ENCODE measurements at regions not wholly inside any gene's neighbourhood (a gene's known extent, or its start where the extent isn't known, plus 50 kb on each side); places are given as distances from the start of the nearest gene placed in this dataset.

DNA sequence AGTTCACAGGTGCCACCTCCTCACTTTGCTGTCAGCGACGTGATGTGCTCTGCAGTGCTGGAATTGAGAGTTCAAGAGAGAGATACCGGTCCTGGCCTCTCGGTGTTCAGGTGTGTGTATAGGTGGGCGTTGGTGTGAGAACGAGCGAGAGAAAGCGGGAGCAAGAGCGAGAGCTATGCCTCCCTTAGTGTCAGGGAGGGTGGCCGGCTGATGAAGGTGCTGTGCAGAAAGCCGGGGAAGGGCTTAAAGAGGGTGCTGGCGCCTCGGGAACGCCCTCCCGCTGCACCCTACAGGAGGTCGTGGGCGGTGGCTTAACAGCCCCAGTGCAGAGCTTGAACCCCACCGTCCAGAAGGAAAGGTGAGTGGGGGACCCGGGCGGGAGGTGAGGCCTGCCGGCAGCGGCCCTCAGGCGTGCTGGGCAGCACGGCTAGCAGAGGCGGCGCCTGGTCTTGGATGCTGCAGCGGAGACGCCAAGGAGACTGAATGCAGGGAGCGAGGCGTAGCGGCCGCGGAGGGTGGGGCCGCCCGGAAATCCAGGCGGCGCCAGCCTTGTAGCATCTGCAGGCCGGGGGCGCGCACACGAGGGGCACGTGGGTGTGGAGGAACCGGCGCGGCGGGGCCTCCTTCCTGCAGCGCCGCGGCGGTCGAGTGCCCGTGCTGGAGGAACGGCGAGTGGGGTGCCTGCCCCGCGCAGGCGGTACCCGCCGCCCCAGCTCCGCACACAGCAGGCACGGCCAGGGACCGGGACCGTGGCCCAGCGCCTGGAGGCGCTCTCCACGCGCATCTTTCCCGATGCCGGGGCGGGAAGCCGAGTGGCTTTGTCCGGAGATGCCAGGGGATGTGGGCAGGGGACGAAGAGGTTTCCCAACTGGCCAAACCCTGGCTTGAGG, 246.8 kb upstream of the TOPAZ1 start:
- DNase-seq (ENCODE audit: low spot score) = no peak

DNA sequence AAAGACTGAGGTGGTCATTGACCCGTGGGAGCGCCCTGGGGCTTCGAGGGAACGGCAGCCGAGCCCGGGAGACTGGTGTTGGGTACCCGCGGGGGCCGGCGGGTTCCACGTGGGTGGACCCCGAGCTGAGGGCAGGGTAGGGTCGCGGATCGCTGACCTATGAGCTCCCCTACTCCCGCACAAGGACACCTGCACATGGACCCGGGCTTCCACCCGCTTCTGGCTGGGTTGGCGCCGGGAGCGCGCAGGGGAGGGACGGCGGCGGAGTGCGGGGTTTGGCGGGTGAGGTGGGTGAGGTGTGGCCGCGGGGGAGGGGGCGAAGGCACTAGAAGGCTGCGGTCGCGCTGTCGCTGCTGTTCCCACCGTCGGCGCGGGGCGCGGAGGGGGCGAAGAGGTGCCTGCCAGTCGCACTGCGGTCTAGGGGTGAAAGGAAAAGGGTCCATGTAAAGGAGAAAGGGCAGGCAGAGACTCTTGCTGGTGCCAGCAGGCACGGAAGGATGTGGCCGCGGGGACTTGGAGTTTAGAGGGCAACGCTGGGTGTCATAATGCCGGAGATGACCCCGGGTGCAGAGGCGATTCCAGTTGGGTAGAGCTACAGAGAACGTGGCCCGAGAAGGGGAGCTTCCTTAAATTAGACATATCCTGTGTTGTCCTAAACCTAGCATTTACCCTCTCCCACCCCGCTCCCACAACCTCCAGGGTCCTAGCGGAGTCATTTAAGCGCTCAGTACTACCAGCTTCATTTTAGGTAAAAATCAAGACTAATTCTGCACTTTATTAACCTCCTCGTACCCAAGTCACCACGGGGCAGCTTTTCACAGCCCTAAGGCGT, 245.9 kb upstream of the TOPAZ1 start:
- no peak for DNase-seq (ENCODE audit: low spot score)

DNA sequence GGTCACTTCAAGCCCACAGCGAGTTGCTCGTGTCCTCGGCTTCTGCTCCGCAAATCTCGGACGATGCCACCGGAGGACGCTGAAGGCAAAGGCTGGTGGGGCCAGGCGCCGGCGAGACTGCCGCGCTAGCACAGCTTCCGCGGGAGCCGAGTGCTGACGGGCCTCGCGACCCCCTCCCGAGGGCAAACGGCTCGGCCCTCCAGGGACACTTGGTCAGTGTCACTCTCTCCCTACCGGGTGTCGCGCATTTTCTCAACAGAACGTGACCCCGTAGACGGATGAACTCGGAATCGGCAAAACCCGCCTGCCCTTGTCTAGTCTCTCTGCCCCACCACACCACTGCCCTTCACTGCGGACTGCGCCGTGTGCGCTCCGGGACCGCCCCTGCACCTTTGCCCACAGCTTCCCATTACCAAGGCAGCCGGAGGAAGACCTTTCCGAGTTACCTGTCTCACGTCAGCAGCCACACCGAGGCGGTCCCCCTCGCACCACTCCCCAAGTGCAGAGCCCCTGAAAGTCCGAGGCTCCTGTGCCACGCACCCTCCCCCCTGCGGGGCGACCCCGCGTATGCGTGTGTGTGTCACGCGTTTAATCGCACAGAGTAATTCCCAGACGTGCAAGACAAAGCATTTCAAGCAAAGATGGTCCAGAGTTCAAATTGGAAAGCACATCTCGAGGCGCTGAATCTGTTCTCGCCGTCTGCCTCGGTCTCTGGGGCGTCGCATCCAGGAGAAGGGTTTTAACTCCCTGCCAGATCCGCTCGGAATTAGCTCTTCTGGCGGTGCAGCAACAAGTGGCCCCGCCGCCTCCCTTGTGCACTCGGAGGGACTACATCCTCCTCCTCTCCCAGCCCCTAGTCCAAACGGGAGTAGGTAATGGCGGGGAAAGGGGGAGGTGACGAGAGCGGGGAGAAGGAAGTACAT, 245.0 kb upstream of the TOPAZ1 start:
- DNase-seq (ENCODE audit: low spot score) = no peak

DNA sequence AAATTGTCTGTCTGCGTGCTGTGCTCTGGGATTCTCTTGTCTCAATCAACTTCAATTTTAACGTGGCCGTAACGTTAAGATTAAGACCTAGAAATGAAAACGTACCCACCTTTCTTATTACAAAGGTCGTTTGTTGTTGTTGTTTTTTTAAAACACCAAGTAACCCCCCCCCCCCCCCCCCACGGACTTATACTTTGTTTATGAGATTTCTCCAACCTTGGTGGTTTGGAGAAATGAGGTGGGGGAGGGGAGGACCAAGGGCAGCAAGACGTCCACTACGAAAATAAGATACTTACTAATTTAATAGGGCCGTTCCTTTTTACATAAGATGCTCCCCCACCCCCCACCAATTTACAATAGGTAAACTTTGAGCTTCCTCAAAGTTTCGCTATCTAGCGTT, 244.4 kb upstream of the TOPAZ1 start:
- DNase-seq (ENCODE audit: low spot score) = no peak

DNA sequence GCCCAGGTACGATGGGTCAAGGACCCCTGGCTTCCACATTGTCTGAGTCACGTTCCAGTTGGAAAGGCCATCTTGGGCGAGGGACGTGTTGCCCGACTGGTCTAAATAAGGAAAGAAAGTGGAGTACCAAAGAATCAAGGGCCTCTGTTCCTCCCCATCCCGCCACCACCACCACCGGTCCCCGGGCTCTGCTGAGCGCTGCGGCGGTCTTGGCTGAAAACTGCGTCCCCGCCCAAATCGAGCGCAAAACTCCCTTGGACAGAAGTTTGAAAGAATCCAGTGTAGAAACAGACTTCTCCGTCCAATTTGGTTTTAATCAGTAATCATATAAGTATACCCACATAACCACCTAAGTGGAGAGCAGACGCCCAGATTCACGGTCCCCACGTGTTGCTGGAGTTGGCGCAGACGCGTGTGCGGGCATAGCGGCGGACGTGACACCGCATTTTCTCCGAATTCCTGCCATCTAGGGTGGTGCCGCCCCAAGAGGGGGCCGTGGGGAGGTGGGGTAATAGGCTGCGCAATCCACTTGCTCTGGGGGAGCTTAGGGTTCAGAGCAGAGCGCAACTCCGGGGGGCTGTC, 243.8 kb upstream of the TOPAZ1 start:
- no peak for DNase-seq (ENCODE audit: low spot score)

DNA sequence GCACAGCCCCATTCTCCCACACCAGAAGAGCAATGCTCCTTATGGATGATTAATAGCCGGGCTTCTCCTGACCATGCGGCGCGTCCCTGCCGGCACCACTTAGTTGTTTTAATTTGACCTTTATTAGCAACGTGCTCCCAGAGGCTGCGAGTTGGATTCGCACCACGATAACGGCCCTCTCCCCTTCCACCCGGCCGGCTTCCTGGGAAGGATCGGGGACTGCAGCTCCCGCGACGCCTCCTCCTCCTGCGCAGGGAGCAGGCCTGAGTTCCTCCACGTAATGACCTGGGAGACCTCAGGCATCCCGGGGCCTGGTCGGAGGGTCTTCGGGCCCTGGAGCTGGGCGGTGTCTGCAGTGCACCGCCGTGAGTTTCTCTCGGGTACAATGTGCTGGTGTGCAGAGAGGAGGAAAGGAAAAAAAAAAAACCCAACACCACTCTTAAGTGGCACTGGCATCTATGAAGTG, 243.3 kb upstream of the TOPAZ1 start:
- no peak for DNase-seq (ENCODE audit: low spot score)

DNA sequence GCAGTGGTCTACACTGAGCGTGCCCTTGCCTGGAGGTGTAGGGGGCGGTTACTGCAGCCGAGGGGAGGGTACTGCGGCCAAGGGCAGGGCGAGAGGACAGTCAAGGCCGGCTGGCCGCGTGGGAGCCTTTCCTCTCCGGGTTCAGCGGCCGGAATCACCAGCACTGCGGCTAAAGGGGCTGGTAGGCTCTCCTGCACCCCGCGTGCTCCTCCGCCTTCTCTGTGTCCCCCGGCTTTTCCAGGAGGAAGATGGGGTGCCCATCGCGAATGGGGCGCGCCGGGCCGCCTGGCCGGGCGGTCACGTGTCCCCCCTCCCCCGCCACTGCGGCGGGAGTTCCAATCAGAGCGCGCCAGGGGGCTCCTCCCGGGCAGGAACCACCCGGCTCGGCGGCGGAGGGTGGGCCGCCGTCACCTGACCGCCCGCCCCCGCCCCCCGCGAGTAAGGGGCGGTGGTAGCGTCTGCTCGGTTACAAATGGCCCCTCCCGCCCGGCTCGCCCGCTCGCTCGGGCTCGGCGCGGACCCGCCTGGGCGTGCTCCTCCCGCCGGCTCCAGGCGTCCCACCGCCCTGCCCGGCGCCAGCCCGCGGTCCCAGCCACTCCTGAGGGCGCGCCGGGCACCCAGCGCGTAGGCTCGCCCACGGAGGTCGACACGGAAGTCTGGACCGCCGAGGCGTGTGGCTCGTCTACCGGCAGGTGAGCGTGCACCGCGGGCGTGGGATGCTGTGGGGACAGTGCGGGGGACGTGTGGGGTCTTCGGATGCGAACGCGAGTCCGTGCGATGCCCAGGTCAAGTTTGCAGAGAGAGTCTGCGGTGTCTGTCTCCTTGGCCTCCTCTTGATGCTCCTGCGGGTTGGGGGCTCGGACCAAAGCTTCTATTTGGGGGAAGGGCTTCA, 242.6 kb upstream of the TOPAZ1 start:
- DNase-seq (ENCODE audit: low spot score) = no peak

DNA sequence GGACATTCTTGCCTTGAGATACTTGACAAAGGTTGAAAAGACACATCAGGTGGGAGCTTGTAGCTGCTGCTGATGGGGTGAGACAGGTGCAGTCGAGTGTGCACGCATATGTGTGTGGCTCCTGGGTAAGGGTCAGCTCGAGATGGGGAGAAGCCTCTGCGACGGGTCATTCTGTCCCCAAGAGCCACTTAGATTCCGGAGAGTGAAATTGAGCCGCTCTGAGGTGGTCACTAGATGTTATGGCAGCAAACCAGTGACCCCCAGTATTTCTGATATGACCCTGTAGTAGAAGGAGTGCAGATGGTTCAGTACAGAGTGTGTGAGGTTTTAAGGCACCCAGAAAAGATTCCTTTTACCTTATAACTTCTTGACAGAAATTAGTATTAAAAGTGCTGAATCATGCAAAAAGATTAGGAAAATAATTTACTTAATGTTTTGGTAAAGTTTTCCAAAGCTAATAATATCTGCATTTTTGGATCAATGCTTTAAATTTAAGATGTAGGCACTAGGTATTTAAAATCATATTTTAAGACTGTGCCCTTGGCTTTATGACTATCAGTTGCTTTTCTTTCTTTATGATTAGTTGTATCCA, 241.9 kb upstream of the TOPAZ1 start:
- no peak for DNase-seq (ENCODE audit: low spot score)

DNA sequence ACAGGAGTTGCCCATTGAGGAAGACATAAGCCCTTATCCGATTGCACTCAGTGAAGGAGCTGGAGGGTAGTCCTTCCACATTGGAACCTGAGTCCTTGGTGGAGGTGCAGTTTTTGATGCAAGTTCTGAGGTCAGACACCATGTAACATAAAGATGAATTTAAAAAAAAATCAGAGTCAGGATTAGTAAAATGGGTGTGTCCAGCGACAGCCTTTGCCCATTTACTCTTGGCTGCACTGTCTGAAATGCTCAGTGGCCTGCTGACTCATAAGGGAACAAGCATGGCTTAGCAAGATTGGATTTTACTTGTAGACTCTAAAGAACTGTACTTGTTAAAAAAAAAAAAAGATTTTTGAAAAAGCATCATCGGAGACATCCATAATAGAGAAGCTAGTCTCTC, 241.1 kb upstream of the TOPAZ1 start:
- DNase-seq (ENCODE audit: low spot score) = no peak

DNA sequence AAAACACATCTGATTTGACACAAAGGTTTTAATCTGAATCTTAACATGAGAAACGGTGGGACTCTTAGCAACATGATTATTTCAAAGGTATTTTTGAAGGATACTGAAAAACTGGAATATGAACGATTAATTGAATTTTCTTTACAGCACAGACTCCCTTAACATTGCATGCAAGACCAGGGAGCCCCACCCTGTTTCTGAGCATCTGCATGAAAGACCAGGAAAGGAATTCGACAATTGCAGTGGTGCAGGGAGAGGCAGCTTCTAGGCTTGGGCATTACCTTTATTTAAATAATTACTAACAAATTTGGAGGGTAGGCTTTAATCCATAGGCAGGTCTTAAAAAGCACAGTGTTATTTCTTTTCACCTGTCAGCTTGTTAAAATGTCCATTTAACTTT, 240.6 kb upstream of the TOPAZ1 start:
- DNase-seq (ENCODE audit: low spot score) = no peak

DNA sequence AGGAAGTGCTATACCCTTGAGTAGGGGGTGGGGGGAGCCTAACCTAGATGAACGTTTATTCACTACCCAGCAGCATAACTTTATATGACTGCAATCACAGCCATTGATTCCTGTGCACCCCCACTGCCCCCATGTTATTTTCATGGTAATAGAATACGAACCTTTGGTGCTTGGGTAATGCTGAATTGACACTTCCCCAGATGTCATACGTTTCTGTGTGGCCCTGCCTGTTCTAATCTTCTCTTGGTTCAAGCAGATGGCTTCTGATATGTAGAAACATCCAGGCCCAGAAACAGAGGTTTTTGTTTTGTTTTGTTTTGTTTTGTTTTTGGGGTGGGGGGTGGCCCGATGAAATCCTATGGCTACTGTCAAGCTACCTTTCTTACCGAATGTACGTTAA, 237.9 kb upstream of the TOPAZ1 start:
- DNase-seq (ENCODE audit: low spot score) = no peak

DNA sequence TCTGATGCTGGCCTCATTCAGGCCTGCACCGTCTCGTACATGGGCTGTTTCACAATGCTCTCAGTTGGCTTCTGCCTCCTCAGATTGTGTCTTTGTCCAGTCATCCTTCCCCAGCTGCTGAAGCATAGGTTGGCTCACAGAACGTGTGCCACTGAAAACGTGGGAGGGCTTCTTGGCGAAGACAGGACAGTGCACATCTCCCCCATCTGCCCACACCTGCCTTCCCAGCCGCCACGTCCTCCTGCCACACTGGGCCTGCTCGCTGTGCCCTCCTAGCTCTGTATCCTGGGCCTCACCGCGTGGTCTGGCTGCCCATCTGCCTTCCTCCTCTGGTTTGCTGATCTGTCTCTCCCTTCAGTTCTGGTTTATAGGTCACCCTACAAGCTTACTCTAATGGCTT, 230.0 kb upstream of the TOPAZ1 start:
- DNase-seq (ENCODE audit: low spot score) = no peak

DNA sequence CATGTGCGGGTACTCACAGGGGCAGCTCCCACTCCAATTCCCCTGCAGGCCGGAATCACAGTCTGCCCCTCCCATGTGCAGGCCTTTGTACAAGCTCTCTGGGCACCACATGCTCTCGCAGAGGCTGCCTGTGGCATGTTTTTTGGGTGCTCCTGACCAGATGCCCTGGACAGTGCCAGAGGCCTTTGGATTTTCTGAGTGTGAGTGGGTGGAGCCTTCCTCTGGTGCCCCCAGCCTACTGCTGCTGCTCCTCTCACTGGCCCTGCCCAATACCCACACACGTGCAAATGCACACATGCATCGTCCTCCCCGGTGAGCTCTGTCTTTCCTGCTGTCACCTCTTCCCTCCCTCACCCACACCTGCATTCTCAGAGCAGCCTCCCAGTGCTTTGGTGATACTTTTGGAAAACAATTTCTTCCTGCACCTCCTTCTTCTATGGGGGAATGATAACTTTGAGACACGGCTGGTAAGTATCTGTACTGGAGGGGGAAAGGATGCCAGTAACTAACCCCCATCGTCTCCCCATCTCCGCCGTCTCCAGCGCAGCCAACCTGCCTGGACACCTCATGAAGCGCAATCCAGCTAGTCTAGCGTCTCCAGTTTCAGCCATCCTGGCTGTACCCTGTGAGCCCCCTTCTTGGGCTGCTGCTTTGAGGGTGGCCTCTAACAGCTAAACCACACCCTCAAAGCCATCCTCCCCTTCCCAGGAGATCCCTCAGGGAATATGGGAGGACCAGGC, 229.4 kb upstream of the TOPAZ1 start:
- no peak for DNase-seq (ENCODE audit: low spot score)

DNA sequence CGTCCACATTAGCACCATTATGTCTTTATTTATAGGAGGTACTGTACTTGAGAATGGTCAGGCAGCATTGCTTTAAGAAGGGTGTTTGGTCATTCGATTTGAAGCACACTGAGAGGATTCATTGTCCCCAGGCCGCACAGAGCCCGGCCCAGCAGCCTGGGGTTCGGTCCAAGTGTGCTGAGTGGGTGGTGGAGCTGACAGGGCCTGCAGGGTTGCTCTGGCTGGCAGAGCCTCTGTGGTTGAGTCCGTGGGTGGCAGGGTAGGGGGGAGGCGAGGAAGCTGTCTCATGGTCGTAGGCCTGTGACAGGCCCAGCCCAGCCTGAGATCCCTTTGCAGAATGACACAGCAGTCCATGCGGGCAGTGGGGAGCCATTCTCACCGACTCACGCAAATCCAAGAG, 227.7 kb upstream of the TOPAZ1 start:
- no peak for DNase-seq (ENCODE audit: low spot score)

DNA sequence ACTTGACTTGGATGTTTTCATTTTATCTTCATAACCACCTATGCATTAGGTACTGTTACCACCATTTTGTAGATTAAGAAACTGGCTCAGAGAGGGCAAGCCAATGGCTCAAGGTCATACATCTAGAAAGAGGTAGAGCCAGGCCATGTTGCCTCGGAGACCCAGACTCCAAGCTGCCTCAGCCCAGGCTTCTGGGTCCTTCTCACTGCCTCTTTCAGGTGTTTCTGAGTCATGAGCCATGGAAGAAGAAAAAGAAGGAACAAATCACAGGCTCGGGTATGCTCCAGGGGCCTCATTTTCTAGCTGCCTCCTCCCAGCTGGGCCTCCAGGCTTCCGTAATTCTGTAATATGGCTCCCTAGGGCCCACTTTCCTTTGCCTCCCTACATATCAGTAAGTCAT, 226.5 kb upstream of the TOPAZ1 start:
- DNase-seq (ENCODE audit: low spot score) = no peak

DNA sequence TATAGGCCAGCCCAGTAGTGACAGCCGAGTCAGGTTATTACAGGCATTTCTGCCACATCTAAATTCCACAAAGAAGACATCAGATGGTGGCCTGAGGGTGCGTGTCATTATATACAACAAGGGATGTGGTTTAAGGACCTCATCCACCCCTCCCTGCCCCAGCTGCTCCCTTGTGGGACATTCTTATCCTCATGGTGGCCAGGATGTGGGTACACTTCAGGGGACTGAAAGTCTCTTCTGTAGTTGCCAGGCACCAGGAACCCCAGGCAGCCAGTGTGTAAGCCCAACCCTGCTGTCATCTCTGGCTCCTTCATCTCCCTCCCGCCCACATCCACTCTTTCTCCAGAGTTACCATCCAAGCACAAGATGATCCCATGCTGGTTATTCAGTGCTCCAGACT, 224.9 kb upstream of the TOPAZ1 start:
- no peak for DNase-seq (ENCODE audit: low spot score)

DNA sequence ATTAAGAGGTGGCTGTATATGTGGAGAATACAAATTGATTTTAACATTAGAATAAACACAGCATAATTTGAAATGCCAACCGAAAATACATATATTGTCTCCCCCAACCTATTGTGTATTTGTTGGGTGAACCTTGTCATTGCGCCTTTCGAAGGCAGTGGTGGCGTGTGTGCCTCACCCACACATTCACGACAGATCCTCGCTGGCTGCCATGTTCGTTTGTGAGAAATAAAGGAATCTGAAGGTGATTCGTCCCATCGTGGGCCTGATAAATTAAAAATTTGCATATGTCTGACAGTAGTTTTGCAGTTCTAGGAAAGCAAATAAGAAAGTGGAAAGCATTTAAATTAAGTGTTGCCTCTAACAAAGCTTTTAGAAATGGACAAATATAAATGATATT, 222.8 kb upstream of the TOPAZ1 start:
- DNase-seq (ENCODE audit: low spot score) = no peak

DNA sequence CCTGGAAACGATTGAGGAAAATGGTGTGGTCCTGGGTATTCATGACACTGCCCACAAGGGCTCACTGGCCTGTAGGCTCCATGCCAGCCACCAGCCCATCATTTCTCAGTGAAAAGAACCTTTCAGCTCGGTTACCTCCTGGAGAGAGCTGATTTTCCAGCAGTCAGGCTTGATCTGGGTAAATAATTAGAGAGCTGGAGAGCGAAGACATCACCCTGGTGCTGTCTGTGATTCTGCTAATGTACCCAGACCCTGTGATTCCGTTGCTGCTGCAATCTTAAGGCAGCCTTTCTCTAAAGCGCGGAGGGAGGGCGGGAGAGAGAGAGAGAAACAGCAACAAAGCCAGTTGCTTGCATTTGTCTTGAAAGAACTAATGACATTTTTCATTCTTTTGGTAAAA, 221.9 kb upstream of the TOPAZ1 start:
- no peak for DNase-seq (ENCODE audit: low spot score)

DNA sequence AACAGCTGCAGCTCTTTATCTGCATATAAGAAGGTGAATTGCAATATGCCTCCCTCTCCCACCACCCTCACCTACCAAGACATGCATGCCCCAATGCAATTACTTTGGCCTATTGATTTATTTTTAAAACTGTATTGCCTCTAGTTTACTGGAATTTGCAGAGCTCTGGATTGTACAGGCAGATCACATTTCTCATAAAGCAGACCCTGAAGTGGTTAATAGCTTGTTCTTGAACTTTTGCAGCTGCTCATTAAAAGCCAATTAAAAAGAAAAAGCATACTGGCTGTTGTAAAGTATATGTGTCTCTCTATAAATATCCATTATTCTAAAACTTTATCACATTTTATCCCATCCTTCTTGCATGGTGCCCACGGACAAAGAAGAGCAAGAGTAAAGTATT, 221.5 kb upstream of the TOPAZ1 start:
- DNase-seq (ENCODE audit: low spot score) = no peak
